SKM-1 treated with dmso at 0.1 percent for 144 hours (cell line): ENCODE measurements at regions not wholly inside any gene's neighbourhood (a gene's known extent, or its start where the extent isn't known, plus 50 kb on each side); places are given as distances from the start of the nearest gene placed in this dataset.
A peak's percentile ranks its signal among the peaks of the same experiment; 100 is the strongest.

Experiments
- DNase-seq: peaks from one replicate; lab custom pipeline; 2025; ENCODE audit not compliant: unreplicated experiment; lab: John Stamatoyannopoulos, UW

DNA sequence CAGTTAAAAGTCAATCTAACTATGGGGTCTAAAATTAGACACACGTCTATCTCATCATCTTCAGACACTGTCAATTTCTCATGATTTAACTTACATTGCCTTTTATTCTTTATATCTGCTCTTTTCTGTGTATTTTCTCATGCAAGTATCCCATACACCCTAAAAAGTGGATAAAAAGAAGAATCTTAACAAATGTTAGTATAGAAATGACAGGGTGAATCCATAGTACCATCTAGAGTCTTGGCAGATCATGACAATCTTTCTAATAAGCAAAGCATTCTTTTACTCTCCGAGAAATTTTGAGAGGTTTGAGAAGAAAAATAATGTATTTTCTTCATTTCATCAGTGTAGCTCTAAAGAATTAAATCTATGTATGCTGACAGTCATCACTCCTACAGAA, 382.7 kb downstream of the C6orf118 start:
- peak; percentile 11 for DNase-seq

DNA sequence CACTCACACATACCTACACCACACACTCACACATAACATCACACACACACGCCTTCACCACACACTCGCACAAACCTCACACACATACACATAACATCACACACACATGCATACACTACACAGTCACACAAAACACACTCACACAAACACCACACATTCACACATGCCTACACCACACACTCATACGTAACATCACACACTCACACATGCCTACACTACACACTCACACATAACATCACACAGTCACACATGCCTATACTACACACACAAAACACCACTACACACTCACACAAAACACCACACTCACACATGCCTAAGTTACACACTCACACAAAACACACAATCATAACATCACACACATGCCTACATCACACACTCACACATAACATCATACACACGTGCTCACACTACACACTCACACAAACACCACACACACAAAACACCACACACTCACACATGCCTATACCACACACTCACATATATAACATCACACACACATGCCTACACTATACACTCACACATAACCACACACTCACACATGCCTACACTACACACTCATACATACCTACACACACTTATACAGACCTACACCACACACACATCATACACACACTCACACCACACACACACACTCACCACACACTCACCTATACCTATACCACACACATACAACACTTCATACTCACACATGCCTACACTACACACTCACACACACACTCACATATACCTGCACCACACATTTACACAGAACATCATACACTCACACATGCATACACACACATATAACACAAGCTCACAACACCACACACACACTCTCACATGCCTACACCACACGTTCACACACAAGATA, 383.5 kb downstream of the C6orf118 start:
- no peak for DNase-seq

DNA sequence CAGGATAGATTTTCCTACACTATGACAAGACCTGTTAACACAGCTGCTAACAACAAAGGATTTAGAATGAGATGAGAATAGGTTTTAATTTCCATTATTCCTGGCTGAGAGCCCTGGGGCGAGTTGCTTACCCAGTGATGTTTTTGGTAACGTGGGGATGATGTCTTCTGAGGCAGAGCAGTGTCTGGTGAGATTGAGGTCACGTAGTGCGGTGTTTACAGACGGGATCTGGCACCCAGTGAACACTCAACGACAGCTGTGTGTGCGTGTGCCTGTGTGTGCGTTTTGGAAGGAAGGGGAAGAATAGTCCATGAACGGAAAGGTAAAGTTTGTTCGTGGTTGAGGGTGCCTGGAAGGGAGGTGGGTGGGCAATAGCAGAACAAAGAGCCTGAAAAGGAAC, 384.7 kb downstream of the C6orf118 start:
- no peak for DNase-seq

DNA sequence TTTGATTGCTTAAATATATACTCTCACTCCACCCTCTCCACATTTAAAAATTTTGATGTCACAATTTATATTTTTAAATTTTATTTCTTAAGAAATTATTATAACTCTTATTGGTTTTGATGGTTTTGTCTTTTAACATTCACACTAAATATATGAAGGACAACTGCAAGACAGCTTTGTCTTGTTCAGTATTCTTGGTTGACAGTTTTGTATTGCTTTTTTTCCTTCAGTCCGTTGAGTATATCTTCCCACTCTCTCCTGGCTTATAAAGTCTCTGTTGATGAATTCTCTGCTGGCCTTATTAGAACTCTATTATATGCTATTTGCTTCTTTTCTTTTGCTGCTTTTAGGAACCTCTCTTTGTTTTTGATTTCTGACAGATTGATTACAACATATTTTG, 392.2 kb downstream of the C6orf118 start:
- DNase-seq = no peak

DNA sequence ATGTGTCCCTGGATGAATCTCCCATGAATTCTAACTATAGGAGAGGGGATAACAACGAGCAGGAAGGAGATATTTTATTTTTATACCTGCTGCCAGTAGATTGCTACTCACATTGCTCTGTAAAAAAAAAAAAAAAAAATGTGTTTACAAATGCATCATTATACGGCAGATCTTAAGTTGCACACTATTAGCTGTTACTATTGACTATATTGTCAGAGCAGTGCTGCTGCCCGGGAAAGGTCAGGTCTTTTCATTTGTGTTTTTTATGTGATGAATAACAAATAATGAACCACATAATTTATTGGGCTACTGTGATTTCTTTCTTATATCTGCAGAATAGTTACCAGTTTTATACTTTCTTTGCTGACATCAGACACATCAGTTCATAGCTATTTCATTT, 393.3 kb downstream of the C6orf118 start:
- DNase-seq = no peak

DNA sequence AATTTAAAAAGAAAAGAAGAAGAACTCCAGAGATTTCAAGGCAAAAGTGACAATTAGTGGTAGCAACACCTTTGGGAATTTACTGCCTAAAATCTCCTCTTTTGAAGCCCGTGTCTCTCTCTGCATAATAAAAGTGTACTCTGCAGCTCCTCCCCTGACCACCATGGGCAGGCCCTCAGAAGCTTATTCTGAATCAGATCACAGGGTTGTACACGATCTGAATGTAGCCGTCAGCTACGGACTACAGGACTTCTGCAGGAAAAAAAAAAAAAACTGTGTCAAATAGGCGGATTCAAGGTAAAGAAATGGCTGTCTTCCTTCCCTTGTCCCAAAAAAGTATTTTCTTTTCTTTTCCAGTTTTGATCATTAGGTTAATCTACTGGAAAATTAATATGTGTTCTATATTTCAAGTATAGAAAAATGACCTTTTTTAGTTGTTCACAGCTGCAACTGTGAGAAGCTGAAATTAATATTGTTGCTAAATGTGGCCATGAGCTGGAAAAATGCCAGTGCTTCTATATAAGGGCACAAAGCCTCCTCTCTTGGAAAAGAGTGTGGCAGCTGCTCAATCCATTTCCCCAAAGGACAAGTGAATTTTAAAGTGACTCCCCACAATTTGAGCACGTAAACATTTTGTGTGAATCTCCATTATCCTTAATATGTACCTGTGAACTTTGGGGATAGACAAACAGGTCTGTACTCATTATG, 397.4 kb downstream of the C6orf118 start:
- DNase-seq = no peak

DNA sequence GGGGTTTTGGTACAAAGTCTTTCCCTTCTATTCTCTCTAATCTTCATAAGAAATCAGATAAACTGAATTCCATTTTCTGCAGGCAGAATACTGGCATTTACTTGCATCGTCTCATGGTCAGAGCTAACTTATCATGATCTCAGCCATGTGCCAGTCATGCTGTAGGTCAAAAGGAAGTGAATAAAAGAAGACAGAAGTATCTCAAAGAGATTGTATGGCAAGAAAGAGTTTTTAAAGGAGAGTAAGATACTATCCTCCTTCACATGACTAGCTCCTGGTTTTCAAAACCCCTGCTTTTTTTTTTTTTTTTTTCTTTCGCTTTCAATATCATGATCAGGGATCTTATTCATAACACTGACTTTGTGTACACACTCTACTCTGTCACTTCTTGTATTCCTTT, 398.3 kb downstream of the C6orf118 start:
- no peak for DNase-seq

DNA sequence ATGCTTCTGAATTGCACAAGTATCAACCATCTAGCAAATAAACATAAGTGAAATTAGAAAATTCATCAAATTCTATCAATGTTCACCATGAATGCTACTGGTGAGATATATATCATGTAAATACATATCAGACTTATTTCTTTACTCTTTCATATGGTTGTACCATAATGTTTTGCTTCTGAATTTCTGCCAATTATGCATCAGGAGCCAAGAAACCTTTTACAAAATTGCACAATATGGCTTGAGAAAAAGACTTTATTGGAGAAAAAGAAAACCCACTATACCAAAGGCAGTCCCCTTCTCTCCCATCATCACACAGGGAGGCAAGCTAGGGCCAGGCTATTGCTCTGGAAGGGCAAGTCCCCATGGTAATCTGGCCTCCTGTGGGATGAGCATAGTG, 402.6 kb downstream of the C6orf118 start:
- DNase-seq = no peak

DNA sequence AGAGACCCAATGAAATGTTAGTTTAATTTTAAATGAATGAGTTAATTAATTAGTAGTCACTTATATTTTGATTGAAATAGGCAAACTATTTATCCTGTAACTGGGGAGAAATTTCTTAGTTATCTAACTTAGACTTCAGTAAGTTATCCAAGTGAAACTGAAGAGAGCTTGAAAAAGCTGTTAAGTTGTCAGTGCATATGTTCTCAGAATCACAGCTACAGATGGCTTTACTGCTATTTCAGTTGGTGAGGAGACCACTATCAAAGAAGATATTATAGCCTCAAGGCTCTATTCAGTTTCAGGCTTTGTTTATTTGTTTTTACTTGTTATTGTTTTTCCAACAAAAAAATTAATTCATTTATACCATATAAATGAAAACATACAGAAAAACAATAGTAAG, 404.1 kb downstream of the C6orf118 start:
- no peak for DNase-seq

DNA sequence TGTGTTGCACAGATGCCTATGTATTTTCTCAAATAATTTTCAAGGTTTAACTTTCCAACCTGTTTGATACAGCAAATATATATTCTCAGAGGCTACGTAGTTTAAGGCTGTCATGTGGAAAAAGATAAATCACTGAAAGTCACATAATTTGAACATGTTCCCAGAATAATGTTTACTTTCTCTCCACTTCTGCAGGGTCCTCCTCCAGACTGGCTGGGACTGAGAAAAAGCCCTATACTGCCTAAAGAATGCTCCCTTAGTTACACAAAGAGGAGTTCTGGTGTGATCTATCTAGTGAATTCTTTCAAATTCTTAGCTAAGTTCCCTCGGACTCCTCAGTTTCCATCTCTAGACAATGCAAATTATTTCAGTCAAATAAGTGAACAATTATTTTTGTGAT, 411.0 kb downstream of the C6orf118 start:
- no peak for DNase-seq

DNA sequence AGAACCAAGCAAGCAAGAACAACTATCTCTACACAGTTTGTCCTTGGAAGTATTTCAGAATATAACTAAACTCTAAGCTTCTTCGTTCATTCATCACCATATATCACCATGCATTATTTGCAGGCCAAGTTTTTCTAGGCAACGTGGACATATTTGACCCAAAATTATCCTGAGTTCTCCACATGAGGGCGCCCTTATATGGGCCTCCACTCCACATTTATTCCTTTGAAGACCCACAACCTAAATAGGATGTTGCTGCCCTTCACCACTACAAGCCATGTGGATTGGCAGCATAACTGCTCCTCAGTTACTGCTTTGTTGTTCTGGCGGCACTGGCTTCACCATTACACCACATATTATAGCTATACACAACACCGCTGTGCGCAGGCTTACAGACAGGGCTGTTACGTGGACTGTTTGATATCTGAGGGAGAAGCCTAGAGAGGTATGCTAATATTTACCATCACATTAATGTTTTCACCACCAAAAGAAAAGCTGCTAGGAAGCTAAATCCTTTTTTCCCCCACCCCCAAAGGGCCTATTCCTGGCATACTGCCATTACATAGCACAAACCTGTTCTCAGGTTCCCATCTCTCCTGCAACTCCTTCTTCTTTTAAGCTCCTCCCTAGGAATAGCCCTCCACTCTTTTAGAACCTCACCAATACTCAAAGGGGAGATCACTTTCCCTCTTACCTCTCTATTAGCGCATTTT, 411.7 kb downstream of the C6orf118 start:
- DNase-seq = no peak

DNA sequence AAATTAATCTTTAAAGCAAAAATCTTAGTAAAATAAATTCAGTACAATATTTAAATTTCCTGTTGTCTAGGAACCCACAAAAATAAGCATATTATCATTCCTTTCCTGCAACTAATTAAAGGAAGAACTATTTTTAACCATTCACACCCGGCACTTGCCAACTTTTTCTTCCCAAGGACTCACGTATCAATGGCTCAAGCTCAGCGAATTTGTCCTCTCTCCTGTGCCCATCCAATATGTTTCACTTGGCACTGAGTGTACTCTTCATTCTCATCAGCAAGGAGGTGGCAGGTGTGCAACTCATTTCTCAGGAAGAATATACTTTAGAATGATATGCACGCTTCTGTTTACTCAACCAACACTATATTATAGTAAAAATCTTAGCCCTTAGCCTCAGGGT, 419.4 kb downstream of the C6orf118 start:
- DNase-seq = no peak

DNA sequence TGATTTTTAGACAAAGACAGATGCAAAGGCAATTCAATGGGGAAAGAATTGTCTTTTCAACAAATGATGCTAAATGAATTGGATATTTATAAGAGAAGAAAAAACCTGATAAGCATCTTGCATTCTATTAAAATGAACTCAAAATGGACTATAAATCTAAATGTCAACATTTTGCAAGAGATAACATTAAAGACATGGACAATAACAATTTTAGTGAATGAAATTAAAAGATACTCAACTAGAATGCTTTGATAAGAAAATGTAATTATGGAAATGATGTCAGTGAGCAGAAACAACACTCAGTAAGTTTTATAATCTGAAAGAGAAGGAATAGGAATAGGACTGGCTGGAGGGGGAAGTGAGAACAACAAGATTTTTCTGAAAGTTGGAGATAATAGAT, 421.7 kb downstream of the C6orf118 start:
- DNase-seq = no peak

DNA sequence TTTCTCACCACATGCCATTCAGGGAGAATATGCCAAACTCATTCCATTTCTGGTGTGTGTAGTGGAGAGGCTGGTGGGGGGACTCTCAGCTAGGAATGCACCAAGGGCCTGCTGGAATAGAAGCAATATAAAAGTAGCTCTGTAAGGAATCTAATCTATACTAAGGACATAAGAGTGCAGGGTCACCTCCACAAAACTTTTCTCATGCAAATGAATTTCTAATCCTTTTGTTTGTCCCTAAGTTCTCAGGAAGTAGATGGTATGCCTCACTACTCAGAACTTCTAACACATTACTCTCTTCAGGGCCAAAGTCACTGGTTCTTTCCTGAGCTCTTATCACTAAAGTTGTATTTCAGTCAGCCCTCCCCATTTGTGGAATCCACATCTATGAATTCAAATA, 427.2 kb downstream of the C6orf118 start:
- DNase-seq = no peak

DNA sequence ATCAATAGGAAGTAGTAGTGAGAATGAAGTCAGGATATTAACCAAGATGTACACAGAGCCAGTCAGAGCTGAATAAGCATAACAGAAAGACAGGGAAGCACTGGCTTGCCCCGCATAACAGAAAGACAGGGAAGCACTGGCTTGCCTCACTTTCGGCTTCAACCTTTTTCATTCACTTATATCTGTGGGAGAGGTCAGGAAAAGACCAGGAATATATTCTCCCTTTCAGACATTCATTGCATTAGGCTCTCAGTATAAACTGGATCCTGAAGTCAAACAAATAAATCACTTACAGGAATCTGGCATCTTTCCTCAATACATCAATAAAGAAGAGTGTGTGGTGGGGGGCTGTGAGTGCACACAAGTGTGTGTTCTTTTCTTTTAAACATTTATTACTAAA, 437.6 kb downstream of the C6orf118 start:
- DNase-seq = no peak

DNA sequence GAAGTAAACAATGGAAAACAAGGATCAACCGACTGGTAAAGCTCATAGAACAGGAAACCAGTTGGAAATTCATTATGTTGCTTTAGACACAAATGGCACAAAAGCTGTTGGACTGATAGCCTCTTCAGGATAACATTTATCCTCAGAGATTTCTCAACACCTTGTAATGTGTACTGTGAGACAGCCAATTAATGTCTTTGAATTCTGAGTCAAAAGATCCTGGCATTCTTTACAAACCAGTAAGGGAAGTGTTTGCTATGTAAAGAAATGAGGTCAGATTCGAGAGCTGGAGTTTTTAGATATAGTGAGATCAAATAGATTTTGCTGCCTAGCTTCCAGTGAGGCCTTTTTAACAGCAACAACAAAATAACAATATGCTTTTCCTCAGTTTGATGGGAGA, 439.2 kb downstream of the C6orf118 start:
- DNase-seq = no peak

DNA sequence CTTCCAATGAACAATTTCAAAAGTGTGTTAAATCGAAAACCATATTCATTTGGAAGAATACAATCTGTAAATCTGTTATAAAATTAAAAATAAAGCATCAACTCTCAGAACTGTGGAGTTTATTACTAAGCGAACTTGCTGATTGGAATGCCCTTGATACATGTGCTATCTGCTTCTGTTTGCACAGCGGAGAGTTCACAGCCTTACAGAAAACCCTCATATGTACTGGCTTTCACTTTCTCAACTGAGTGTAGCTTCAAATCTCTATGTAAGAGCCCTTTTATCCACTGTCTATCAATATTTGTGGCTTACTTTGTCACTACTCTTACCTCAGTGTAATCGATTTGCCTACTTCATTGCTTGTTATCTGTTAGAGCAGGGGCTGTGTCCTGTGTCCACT, 447.4 kb downstream of the C6orf118 start:
- no peak for DNase-seq

DNA sequence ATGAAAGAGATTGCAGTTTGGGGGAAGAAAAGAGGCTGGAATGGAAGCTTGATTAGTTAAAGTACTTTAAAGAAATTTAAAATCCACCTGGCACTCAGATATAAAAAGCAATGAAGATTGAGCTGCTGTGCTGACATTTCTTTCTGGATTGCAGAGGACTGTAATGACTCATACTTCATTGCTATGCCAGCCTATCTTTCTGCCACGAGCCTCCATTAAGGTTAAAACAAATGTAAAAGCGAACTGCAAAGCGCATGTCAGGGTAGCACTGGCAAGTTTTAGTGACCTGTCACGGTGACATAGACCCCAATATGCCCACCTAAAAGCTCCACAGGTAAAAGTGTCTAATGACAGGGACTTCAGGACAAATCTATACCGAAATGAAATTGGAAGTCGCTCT, 449.6 kb downstream of the C6orf118 start:
- no peak for DNase-seq

DNA sequence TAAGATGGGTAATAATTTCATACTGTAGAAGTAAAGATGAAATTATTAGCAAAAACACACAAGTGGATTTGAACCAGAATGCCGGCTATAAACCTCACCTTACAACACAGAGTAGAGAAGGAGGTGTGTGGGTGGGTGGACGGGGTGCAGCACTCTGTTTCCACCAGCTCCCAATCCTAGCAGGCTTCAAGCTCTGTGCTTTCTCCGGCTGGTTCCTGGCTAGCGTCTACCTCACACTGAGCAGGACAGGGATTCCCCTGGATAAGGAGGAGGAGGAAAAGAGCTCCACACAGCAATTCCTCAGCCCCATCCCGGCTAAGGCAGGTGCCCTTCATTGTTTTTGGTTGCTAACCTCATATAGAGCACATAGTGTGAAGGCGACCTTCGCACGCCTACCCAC, 453.3 kb downstream of the C6orf118 start:
- DNase-seq = no peak

DNA sequence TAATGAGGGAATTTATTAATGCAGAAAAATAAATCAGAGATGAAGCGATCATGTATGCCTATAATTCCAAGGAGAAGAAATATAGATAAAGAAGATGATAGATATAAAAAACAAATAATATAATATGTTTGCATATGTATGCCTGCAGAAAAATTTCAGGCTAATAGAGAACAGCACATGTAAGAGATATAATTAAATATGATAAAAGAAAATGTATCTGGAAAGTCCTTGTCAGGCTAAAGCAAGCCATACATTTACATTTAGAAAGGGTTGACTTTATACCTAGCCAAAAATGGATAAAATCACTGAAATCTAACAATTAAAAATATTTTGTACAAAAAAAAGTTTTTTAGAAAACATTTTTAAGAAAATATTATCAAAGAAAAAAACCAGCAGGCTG, 454.1 kb downstream of the C6orf118 start:
- DNase-seq = no peak

DNA sequence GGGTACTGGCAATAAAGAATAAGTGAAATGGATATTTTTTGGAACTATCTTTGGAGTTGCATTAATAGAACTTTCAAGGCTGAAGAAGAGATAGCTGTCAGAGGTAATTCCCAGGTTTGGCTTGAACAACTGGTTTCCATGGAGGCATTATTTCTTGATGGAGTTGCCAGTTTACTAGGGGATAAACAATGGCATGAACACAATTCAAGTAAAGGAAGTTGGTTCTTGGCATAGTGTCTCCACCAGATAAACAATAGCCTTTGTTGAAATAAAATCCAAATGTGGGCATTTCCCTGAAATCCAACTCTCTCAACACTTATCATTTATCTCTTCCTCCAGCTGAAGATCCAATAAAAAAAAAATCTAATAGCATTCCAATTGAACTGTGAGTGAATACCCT, 454.9 kb downstream of the C6orf118 start:
- no peak for DNase-seq

DNA sequence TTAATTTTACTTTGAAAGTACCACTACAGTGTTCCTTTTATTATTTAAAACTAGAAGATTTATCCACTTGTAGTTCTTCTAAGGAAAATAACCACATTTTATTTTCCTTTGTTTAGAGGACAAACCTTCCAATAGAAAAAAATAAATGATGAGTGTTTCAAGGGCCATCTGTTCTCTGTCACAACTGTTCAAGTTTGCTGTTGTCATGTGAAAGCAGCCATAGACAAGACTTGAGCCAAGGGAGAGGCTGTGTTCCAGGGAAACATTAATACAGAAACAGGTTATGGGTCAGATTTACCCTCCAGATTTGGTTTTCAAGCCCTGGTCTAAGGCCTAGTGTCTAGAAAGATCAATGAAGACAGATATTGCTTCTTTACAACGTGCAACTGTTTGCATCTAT, 463.6 kb downstream of the C6orf118 start:
- no peak for DNase-seq
